SH-SY5Y (cell line): ENCODE measurements at regions not wholly inside any gene's neighbourhood (a gene's known extent, or its start where the extent isn't known, plus 50 kb on each side); places are given as distances from the start of the nearest gene placed in this dataset.

Source experiments
- GATA2 ChIP-seq: IDR thresholded peaks from 2 replicates; pipeline ENCODE4 v1.6.1; 2011; ENCODE audit warnings: mild to moderate bottlenecking, low read depth, low read length
- GATA3 ChIP-seq: IDR thresholded peaks from 2 replicates; pipeline ENCODE4 v1.6.1; 2011; ENCODE audit warnings: low read depth, mild to moderate bottlenecking, low read length, moderate library complexity

DNA sequence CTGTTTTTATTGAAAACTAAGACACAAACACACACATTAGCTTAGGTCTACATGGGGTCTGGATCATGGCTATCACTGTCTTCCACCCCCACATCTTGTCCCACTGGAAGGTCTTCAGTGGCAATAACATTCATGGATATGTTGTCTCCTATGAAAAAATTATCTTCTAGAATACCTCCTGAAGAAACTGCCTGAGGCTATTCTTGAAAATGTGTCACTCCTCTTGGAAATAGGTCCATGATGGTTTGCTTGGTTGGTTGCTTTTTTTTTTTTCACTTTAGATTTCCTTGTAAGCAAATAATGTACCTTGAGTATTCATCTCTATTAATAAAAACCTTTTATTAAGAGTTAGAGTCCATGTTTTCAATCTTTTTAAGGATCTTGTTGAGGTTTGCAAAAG is 195.3 kb upstream of the PDE5A start:
- TF ChIP-seq GATA2 (no peak), GATA3 (no peak)
